Karpas-422 (cell line): ENCODE measurements at regions not wholly inside any gene's neighbourhood (a gene's known extent, or its start where the extent isn't known, plus 50 kb on each side); places are given as distances from the start of the nearest gene placed in this dataset.

Experiments used
- DNase-seq: peaks from one replicate; pipeline ENCODE4 v3.0.0-alpha.2; 2015
- H2AFZ ChIP-seq: fragments of 200-600 bp; sonication (generic); 2 replicates; pipeline ENCODE4 v1.6.1; 2014; ENCODE audit warnings: antibody characterized with exemption, low read length, mixed read lengths
- H3K27ac ChIP-seq: fragments of 200-600 bp; sonication (generic); 2 replicates; pipeline ENCODE4 v1.5.1; 2014; ENCODE audit warnings: mild to moderate bottlenecking, low read length, moderate library complexity
- H3K27me3 ChIP-seq: fragments of 200-600 bp; sonication (generic); 2 replicates; pipeline ENCODE4 v1.6.1; 2014; ENCODE audit warnings: low read length, mixed read lengths
- H3K36me3 ChIP-seq: fragments of 200-600 bp; sonication (generic); 2 replicates; pipeline ENCODE4 v1.6.1; 2014; ENCODE audit warnings: low read length, mixed read lengths; ENCODE audit not compliant: insufficient read depth
- H3K4me1 ChIP-seq: fragments of 200-600 bp; sonication (generic); 2 replicates; pipeline ENCODE4 v1.6.1; 2014; ENCODE audit warnings: mild to moderate bottlenecking, low read length, mixed read lengths
- H3K4me2 ChIP-seq: fragments of 200-600 bp; sonication (generic); 2 replicates; pipeline ENCODE4 v1.6.1; 2014; ENCODE audit warnings: low read length, low read depth, mild to moderate bottlenecking; ENCODE audit not compliant: poor library complexity, severe bottlenecking
- H3K4me3 ChIP-seq: fragments of 200-600 bp; sonication (generic); 2 replicates; pipeline ENCODE4 v1.5.1; 2014; ENCODE audit warnings: mild to moderate bottlenecking, antibody characterized with exemption, low read length, mixed read lengths
- H3K79me2 ChIP-seq: fragments of 200-600 bp; sonication (generic); 2 replicates; pipeline ENCODE4 v1.6.1; 2014; ENCODE audit warnings: mild to moderate bottlenecking, low read length, mixed read lengths
- H3K9ac ChIP-seq: fragments of 200-600 bp; sonication (generic); 2 replicates; pipeline ENCODE4 v1.6.0; 2014; ENCODE audit warnings: low read length
- H3K9me2 ChIP-seq: fragments of 200-600 bp; sonication (generic), shearing (Covaris generic); replicated peaks from 2 replicates; pipeline ENCODE4 v1.6.0; 2014; ENCODE audit warnings: mild to moderate bottlenecking, low read length, moderate library complexity; ENCODE audit not compliant: insufficient read depth
- H3K9me3 ChIP-seq: fragments of 300-700, 200-600 bp; sonication (generic); 2 replicates; pipeline ENCODE4 v1.6.1; 2014; ENCODE audit warnings: low read length, mixed read lengths
- H4K20me1 ChIP-seq: fragments of 200-600 bp; sonication (generic); 2 replicates; pipeline ENCODE4 v1.6.1; 2014; ENCODE audit warnings: mild to moderate bottlenecking, antibody characterized with exemption, low read length, low read depth; ENCODE audit not compliant: insufficient read depth

- Histone ChIP-seq H3K4me1 (no peaks in the 10 kb centered on the region), H3K36me3 (no peaks in the 10 kb centered on the region), H3K4me3 (no peak overlapping the region), H3K27ac (no peak overlapping the region), H3K4me2 (no peak overlapping the region), H3K27me3 (no peaks in the 10 kb centered on the region), H4K20me1 (no peaks in the 10 kb centered on the region), H3K9ac (no peak overlapping the region), H3K9me3 (no peaks in the 10 kb centered on the region; the same call in 1 of the 2 replicates), H2AFZ (no peak overlapping the region), H3K79me2 (no peaks in the 10 kb centered on the region), H3K9me2 (no peaks in the 10 kb centered on the region)
- DNase-seq, result no peak
Measured at GRCh38 chr20:6864740-6865139, 97.3 kb downstream of the BMP2 start.

GRCh38 chr20:6866741-6867140, 99.3 kb downstream of the BMP2 start:
- no peak for DNase-seq
- H2AFZ ChIP-seq, result no peak overlapping the region
- no peak overlapping the region for H3K9ac ChIP-seq
- H3K36me3 ChIP-seq, result no peaks in the 10 kb centered on the region
- H3K4me3 ChIP-seq, result no peak overlapping the region
- no peaks in the 10 kb centered on the region for H3K4me1 ChIP-seq
- no peaks in the 10 kb centered on the region for H3K27me3 ChIP-seq
- no peaks in the 10 kb centered on the region for H4K20me1 ChIP-seq
- no peaks in the 10 kb centered on the region for H3K9me2 ChIP-seq
- no peak overlapping the region for H3K27ac ChIP-seq
- no peaks in the 10 kb centered on the region; the same call in 1 of the 2 replicates for H3K9me3 ChIP-seq
- H3K4me2 ChIP-seq, result no peak overlapping the region
- no peaks in the 10 kb centered on the region for H3K79me2 ChIP-seq

- Histone ChIP-seq H4K20me1 (no peaks in the 10 kb centered on the region), H3K9me3 (no peaks in the 10 kb centered on the region; the same call in 1 of the 2 replicates), H3K36me3 (no peaks in the 10 kb centered on the region), H3K9ac (no peak overlapping the region), H3K4me3 (no peak overlapping the region), H3K4me1 (no peaks in the 10 kb centered on the region), H3K27ac (no peak overlapping the region), H2AFZ (no peak overlapping the region), H3K4me2 (no peak overlapping the region), H3K27me3 (no peaks in the 10 kb centered on the region), H3K79me2 (no peaks in the 10 kb centered on the region), H3K9me2 (no peaks in the 10 kb centered on the region)
- no peak for DNase-seq
Measured at GRCh38 chr20:6868861-6869260, 101.4 kb downstream of the BMP2 start.

- H3K9me3 ChIP-seq, result no peaks in the 10 kb centered on the region; the same call in 1 of the 2 replicates
- no peak overlapping the region for H3K9ac ChIP-seq
- no peak for DNase-seq
- H2AFZ ChIP-seq, result no peak overlapping the region
- no peaks in the 10 kb centered on the region for H3K27me3 ChIP-seq
- no peaks in the 10 kb centered on the region for H3K4me1 ChIP-seq
- H3K9me2 ChIP-seq, result no peaks in the 10 kb centered on the region
- no peaks in the 10 kb centered on the region for H4K20me1 ChIP-seq
- no peaks in the 10 kb centered on the region for H3K79me2 ChIP-seq
- H3K36me3 ChIP-seq, result no peaks in the 10 kb centered on the region
- H3K4me2 ChIP-seq, result no peak overlapping the region
- H3K27ac ChIP-seq, result no peak overlapping the region
- no peak overlapping the region for H3K4me3 ChIP-seq
Measured at GRCh38 chr20:6870559-6870958, 103.1 kb downstream of the BMP2 start.

- Histone ChIP-seq H3K27ac (no peak overlapping the region), H3K4me2 (no peak overlapping the region), H3K36me3 (no peaks in the 10 kb centered on the region), H3K9me2 (no peaks in the 10 kb centered on the region), H3K79me2 (no peaks in the 10 kb centered on the region), H3K4me1 (no peaks in the 10 kb centered on the region), H3K27me3 (no peaks in the 10 kb centered on the region), H3K9ac (no peak overlapping the region), H3K4me3 (no peak overlapping the region), H3K9me3 (no peaks in the 10 kb centered on the region; the same call in 1 of the 2 replicates), H4K20me1 (no peaks in the 10 kb centered on the region), H2AFZ (no peak overlapping the region)
- DNase-seq, result no peak
Measured at GRCh38 chr20:6877633-6878032, 110.1 kb downstream of the BMP2 start.

GRCh38 chr20:6882561-6883291, 115.2 kb downstream of the BMP2 start:
- Histone ChIP-seq H3K9me3 (peaks cover 9% of the 10 kb centered on the region; the same call in 1 of the 2 replicates), H2AFZ (no peak overlapping the region), H3K9me2 (no peaks in the 10 kb centered on the region), H3K4me2 (no peak overlapping the region), H3K27me3 (no peaks in the 10 kb centered on the region), H3K79me2 (no peaks in the 10 kb centered on the region), H3K4me3 (no peak overlapping the region), H3K4me1 (no peaks in the 10 kb centered on the region), H3K27ac (no peak overlapping the region), H3K36me3 (no peaks in the 10 kb centered on the region), H3K9ac (no peak overlapping the region), H4K20me1 (no peaks in the 10 kb centered on the region)
- no peak for DNase-seq

GRCh38 chr20:6884114-6884513, 116.6 kb downstream of the BMP2 start:
- Histone ChIP-seq H3K4me1 (no peaks in the 10 kb centered on the region), H3K36me3 (no peaks in the 10 kb centered on the region), H3K4me3 (no peak overlapping the region), H3K9me3 (peaks cover 9% of the 10 kb centered on the region; the same call in 1 of the 2 replicates), H3K27ac (no peak overlapping the region), H3K27me3 (no peaks in the 10 kb centered on the region), H3K9me2 (no peaks in the 10 kb centered on the region), H3K9ac (no peak overlapping the region), H2AFZ (no peak overlapping the region), H4K20me1 (no peaks in the 10 kb centered on the region), H3K79me2 (no peaks in the 10 kb centered on the region), H3K4me2 (no peak overlapping the region)
- DNase-seq, result no peak

GRCh38 chr20:6886065-6886729, 118.7 kb downstream of the BMP2 start:
- Histone ChIP-seq H3K79me2 (no peaks in the 10 kb centered on the region), H2AFZ (no peak overlapping the region), H3K27ac (no peak overlapping the region), H3K4me3 (no peak overlapping the region), H3K4me2 (no peak overlapping the region), H3K9me2 (no peaks in the 10 kb centered on the region), H3K9me3 (peaks cover 9% of the 10 kb centered on the region; the same call in 1 of the 2 replicates), H3K4me1 (no peaks in the 10 kb centered on the region), H3K9ac (no peak overlapping the region), H3K27me3 (no peaks in the 10 kb centered on the region), H4K20me1 (no peaks in the 10 kb centered on the region), H3K36me3 (no peaks in the 10 kb centered on the region)
- no peak for DNase-seq
